IPS DF 4.7 (cell line): ENCODE measurements at regions not wholly inside any gene's neighbourhood (a gene's known extent, or its start where the extent isn't known, plus 50 kb on each side); places are given as distances from the start of the nearest gene placed in this dataset.

Source experiments
- DNase-seq: peaks from one replicate; pipeline ENCODE4 v3.0.0-alpha.2; 2013; ENCODE audit warnings: low spot score; ENCODE audit errors: extremely low read depth

GRCh38 chr10:124265776-124266467 is 152.8 kb downstream of the OAT start:
- no peak for DNase-seq

- no peak for DNase-seq
These were observed 153.4 kb downstream of the OAT start for GRCh38 chr10:124265391-124265745.

- DNase-seq: no peak
These were observed 153.9 kb downstream of the OAT start for GRCh38 chr10:124264711-124265390.

- DNase-seq: no peak
These were observed 154.5 kb downstream of the OAT start for GRCh38 chr10:124264271-124264670.

GRCh38 chr10:124263726-124264125 is 155.0 kb downstream of the OAT start:
- DNase-seq: no peak

DNA sequence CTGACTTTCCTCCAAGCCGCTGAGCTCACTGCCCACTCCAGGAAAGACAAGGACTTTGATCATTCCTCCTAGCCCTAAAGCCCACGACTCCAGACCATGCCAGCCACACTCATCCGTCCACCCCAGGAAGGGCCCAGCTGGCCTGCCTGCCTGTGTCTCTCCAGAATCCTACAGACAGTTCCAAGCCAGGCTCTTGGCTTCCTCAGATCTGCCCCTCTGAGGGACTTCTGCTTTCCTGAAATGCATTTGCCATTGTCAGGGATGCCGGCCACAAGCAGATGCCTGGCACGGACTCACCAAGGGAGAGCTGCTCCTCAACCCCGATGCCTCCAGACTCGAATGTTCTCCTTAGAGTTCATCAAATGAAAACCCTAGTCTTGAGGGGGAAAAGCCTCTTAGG is 155.8 kb downstream of the OAT start:
- DNase-seq: no peak

DNA sequence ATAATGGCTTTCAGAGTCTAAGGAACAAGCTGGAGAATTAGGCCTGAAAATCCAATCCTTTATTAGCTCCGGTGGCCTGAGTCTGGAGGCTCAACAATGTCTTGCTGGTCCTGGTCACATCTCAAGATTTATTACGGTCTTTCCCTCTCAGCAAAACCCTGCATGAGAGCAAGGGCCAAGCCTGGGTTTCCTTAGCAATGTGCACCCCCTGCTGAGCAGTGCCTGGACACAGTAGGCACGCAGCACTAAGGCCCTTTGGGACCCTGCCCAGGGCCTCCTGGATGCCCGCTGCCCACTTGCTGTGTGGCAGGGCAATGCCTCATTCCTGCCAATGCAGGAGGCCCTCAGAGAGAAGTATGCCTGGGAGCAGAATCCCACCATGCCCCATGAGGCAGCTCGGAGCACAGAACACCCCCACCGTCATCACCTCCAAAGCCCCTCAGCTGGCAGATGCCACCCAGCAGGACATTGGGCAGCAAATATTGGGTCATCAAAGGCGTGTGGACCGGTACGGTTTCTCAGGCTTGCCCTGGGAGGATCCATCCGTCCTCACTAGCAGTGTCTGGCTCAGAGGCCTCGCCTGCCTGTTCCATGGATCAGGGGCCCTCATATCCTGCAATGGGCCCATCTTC is 156.4 kb downstream of the OAT start:
- no peak for DNase-seq

GRCh38 chr10:124259139-124259825 is 159.4 kb downstream of the OAT start:
- DNase-seq: no peak

- no peak for DNase-seq
These were observed 160.9 kb downstream of the OAT start for GRCh38 chr10:124257781-124258180.

DNA sequence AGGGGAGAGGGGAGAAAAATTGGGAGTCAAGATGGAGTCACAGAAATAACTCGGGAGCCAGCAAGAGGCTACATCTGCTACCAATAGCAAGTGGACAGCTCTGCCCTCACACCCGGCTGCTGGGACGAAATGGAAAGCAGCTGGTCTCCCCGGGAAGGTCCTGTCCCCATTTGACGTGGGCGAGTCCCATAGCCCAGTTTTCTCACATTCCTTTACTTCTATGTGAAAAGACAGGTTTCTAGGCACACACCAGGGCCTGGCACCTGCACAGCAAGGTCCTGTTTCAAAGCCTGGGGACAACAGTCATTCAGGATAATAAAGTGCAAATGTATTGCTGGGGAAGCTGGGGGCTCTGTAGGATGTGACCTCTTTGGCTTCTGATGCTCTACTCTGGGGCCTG is 162.6 kb downstream of the OAT start:
- DNase-seq: no peak

- no peak for DNase-seq
These were observed 162.2 kb upstream of the CHST15 start for GRCh38 chr10:124255556-124255955.

- DNase-seq: no peak
These were observed 161.1 kb upstream of the CHST15 start for GRCh38 chr10:124254490-124254889.

GRCh38 chr10:124253006-124253405 is 159.6 kb upstream of the CHST15 start:
- DNase-seq: no peak

- no peak for DNase-seq
These were observed 158.8 kb upstream of the CHST15 start for GRCh38 chr10:124252097-124252715.

GRCh38 chr10:124251317-124252065 is 158.1 kb upstream of the CHST15 start:
- no peak for DNase-seq

DNA sequence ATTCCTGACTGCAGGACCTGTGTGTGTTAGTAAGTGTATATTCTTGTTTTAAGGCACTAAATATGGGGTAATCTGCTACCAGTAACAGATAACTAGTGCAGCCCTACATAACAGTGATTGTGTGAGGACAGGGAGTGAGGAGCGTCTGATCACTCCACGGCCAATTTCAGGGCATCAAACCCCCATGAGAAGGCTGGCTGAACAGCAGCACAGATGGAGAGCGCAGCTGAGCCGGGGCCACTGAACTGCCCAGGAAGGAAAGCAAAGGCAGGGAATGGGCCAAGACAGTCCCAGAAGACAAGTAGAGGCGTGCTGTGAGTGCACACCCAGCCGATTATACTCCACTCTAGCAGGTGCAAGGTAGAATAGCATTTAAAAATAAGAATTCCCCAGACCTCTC is 157.1 kb upstream of the CHST15 start:
- no peak for DNase-seq

DNA sequence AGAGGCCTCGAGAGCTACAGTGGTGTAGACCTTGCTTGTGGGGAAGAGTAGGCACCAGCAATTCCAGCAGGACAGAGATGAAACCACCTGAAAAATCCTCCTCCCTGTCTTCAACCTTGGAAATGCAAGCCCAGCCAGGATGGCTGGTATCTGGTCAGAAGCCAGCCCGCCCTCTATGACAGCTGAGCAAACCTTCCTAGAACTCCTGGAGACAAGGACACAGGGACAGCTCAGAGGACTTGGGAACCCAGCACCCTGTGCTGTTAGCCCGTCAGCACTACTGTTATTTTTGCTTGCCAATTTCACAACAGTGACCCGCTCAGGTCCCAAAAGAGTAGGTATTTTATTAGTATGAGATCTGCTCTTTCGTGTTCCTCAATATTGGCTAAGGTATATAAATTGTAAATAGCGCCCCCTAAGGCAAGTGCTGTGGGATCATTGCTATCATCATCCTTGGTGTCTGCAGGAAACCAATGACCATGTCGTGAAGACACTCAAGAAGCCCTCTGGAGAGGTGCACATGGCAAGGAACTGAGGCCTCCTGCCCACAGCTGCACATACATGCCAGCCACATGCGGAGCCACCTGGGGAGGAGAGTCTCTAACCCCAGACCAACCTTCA is 156.5 kb upstream of the CHST15 start:
- no peak for DNase-seq

DNA sequence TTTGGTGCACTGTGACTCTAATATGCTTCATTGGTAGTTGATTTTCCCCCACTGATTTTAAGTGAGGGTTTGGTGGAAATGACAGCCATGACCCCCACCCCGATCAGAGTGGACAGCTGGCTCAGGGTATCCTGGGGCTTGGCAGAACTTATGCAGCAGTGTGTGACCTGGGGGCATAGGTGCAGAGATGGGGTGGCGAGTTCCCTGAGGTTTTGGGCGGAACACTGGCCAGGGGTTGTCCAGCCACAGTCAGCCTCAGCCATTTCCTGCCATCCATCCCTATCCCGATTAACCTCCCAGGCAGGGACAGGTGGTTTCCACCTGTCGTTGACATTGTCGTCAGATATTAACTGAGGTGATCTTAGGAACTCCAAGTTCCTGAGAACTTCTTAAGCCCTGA is 155.8 kb upstream of the CHST15 start:
- DNase-seq: no peak

DNA sequence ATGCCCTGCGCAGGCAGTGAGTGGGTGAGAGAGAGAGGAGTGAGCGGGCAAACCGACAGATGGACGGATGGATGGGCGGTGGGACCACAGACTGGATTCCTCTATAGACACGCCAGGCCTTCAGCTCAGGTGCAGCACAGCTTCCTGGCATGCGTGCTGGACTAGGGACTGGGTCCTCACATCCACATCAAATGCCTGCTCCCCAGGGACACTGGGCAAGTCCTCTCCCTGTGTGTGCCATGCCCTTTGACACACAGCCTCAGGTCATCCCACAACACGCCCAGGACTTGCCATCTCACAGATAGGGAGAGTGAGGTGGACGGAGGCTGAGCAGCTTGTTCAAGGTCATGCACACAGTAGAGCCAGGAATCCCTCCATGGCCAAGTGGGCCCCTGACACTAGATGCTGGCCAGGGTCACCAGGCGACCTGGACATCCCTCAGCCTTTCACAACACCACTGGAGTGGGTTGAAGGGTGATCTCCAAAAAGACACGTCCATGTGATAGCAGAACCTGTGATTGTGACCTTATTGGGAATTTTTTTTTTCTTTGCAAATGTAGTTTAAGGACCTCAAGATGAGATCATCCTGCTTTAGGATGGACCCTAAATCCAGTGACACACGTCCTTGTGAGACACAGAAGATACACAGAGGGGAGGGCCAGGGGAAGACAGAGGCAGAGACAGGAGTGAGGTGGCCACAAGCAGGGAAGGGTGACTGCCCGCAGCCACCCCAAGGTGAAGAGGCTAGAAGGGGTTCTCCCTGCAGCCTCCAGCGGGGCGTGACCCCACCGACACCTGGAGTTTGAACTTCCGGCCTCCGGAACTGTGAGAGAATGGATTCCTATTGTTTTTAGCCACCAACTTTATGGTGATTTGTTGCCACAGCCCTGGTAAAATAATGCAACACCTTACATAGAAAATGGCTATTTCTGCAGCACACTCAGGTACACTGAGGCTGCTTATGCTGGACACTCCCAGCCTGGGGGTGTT is 155.0 kb upstream of the CHST15 start:
- DNase-seq: no peak
